ENCODE measurements at regions not wholly inside any gene's neighbourhood (a gene's known extent, or its start where the extent isn't known, plus 50 kb on each side); places are given as distances from the start of the nearest gene placed in this dataset.

DNA sequence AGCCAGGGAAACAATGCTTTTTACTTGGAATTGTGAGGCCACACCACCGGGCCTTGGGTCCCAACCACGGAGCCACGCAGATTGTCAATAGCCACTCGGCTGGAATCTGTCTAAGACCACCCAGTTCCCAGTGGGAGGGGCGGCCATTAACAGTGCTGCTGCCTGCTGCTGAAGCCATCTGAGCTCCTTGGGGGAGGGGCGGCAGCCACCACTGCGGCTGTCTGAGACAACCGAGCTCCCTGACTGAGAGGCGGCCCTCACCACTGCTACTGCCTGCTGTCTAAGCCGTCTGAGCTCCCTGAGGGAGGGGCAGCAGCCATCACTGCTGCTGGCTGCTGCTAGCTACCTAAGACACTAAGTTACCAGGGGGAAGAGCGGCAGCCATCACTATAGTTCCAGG lies 64.3 kb downstream of the DMRTA2 start:
- Histone ChIP-seq H3K4me3 (ENCODE audit: low read depth in 1 of 5, low read length in 5 of 5) (no peak overlapping the region), H3K27me3 (ENCODE audit: control insufficient read depth in 5 of 5, insufficient read depth in 4 of 5, low read length in 5 of 5) (peaks cover 3 to 29% (median 17%) of the 10 kb centered on the region in 5 donors), H3K27ac (ENCODE audit: low read depth, low read length) (no peak overlapping the region)

GRCh38 chr1:50357186-50357585 lies 66.1 kb downstream of the DMRTA2 start:
- H3K36me3 ChIP-seq (ENCODE audit: control insufficient read depth in 5 of 5, insufficient read depth in 5 of 5, low read length in 5 of 5) = no peaks in the 10 kb centered on the region
- H3K4me1 ChIP-seq (ENCODE audit: control insufficient read depth in 5 of 5, insufficient read depth in 5 of 5, low read length in 5 of 5) = no peaks in the 10 kb centered on the region
- no peaks in the 10 kb centered on the region for H3K9me3 ChIP-seq (ENCODE audit: control insufficient read depth in 5 of 5, low read length in 5 of 5)
- no peak overlapping the region for H3K9ac ChIP-seq (ENCODE audit: low read length in 5 of 5)
- H3K27me3 ChIP-seq (ENCODE audit: control insufficient read depth in 5 of 5, insufficient read depth in 4 of 5, low read length in 5 of 5) = peaks cover 3 to 29% (median 17%) of the 10 kb centered on the region in 5 donors
- H3K4me3 ChIP-seq (ENCODE audit: low read depth in 1 of 5, low read length in 5 of 5) = no peak overlapping the region
- no peak overlapping the region for H3K27ac ChIP-seq (ENCODE audit: low read depth, low read length)

More for the DNA sequence above, 64.3 kb downstream of the DMRTA2 start:
- Histone ChIP-seq H3K4me1 (ENCODE audit: control insufficient read depth in 5 of 5, insufficient read depth in 5 of 5, low read length in 5 of 5) (no peaks in the 10 kb centered on the region), H3K36me3 (ENCODE audit: control insufficient read depth in 5 of 5, insufficient read depth in 5 of 5, low read length in 5 of 5) (no peaks in the 10 kb centered on the region), H3K9me3 (ENCODE audit: control insufficient read depth in 5 of 5, low read length in 5 of 5) (no peaks in the 10 kb centered on the region), H3K9ac (ENCODE audit: low read length in 5 of 5) (no peak overlapping the region)

DNA sequence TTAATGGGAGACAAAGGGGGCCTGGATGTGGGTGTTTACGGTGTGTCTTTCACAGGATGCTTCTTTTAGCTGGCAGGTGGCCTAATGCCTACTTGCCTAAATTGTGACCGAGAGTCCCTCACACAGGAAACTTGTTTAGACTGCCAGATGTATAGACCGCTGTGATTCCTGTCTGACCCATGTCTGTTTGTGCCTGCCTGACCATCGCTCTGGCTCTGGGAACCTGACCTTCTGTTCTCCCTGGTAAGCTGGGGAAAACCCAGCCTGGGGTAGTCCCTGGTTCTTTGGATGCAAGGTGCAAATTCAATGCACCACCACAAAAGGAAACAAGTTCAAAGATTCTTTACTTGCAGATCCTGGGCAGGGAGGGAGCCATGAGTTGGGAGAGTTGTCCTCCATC lies 68.4 kb downstream of the DMRTA2 start:
- Histone ChIP-seq H3K27ac (ENCODE audit: low read depth, low read length) (no peak overlapping the region), H3K27me3 (ENCODE audit: control insufficient read depth in 5 of 5, insufficient read depth in 4 of 5, low read length in 5 of 5) (peaks cover 3 to 29% (median 16%) of the 10 kb centered on the region in 5 donors), H3K9ac (ENCODE audit: low read length in 5 of 5) (no peak overlapping the region), H3K36me3 (ENCODE audit: control insufficient read depth in 5 of 5, insufficient read depth in 5 of 5, low read length in 5 of 5) (no peaks in the 10 kb centered on the region), H3K9me3 (ENCODE audit: control insufficient read depth in 5 of 5, low read length in 5 of 5) (no peaks in the 10 kb centered on the region), H3K4me1 (ENCODE audit: control insufficient read depth in 5 of 5, insufficient read depth in 5 of 5, low read length in 5 of 5) (no peaks in the 10 kb centered on the region), H3K4me3 (ENCODE audit: low read depth in 1 of 5, low read length in 5 of 5) (no peak overlapping the region)

GRCh38 chr1:50352428-50352827 lies 70.8 kb downstream of the DMRTA2 start:
- no peaks in the 10 kb centered on the region for H3K36me3 ChIP-seq (ENCODE audit: control insufficient read depth in 5 of 5, insufficient read depth in 5 of 5, low read length in 5 of 5)
- no peaks in the 10 kb centered on the region for H3K9me3 ChIP-seq (ENCODE audit: control insufficient read depth in 5 of 5, low read length in 5 of 5)
- no peak overlapping the region for H3K4me3 ChIP-seq (ENCODE audit: low read depth in 1 of 5, low read length in 5 of 5)
- no peak overlapping the region for H3K27ac ChIP-seq (ENCODE audit: low read depth, low read length)
- H3K4me1 ChIP-seq (ENCODE audit: control insufficient read depth in 5 of 5, insufficient read depth in 5 of 5, low read length in 5 of 5) = no peaks in the 10 kb centered on the region
- peaks cover 7 to 15% (median 8%) of the 10 kb centered on the region in 5 donors for H3K27me3 ChIP-seq (ENCODE audit: control insufficient read depth in 5 of 5, insufficient read depth in 4 of 5, low read length in 5 of 5)
- no peak overlapping the region for H3K9ac ChIP-seq (ENCODE audit: low read length in 5 of 5)

DNA sequence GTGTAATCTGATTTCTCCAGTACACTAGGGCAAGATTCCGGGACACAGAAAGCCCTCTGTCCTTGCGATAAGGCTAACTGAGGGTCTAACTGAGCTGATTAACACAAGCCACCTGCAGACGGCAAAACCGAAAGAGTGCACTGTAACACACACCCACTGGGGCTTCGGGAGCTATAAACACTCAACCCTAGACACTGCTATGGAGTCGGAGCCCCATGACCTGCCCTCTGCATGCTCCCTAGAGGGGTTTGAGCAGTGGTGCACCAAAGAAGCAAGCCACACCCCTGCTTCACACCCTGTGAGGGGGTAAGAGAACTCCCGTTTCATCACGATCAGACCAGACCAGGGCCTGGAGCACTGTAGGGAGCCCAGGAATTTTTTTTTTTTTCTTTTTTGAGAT lies 72.4 kb downstream of the DMRTA2 start:
- Histone ChIP-seq H3K36me3 (ENCODE audit: control insufficient read depth in 5 of 5, insufficient read depth in 5 of 5, low read length in 5 of 5) (no peaks in the 10 kb centered on the region), H3K9ac (ENCODE audit: low read length in 5 of 5) (no peak overlapping the region)

GRCh38 chr1:50350421-50350820 lies 72.8 kb downstream of the DMRTA2 start:
- Histone ChIP-seq H3K36me3 (ENCODE audit: control insufficient read depth in 5 of 5, insufficient read depth in 5 of 5, low read length in 5 of 5) (no peaks in the 10 kb centered on the region), H3K4me3 (ENCODE audit: low read depth in 1 of 5, low read length in 5 of 5) (no peak overlapping the region), H3K9me3 (ENCODE audit: control insufficient read depth in 5 of 5, low read length in 5 of 5) (peaks cover 0 to 3% (median 3%) of the 10 kb centered on the region in 5 donors), H3K27ac (ENCODE audit: low read depth, low read length) (no peak overlapping the region), H3K4me1 (ENCODE audit: control insufficient read depth in 5 of 5, insufficient read depth in 5 of 5, low read length in 5 of 5) (no peaks in the 10 kb centered on the region), H3K27me3 (ENCODE audit: control insufficient read depth in 5 of 5, insufficient read depth in 4 of 5, low read length in 5 of 5) (peaks cover 0 to 13% (median 7%) of the 10 kb centered on the region in 5 donors), H3K9ac (ENCODE audit: low read length in 5 of 5) (no peak overlapping the region)

More for the DNA sequence above, 72.4 kb downstream of the DMRTA2 start:
- H3K4me1 ChIP-seq (ENCODE audit: control insufficient read depth in 5 of 5, insufficient read depth in 5 of 5, low read length in 5 of 5) = no peaks in the 10 kb centered on the region
- H3K27ac ChIP-seq (ENCODE audit: low read depth, low read length) = no peak overlapping the region
- H3K4me3 ChIP-seq (ENCODE audit: low read depth in 1 of 5, low read length in 5 of 5) = no peak overlapping the region
- H3K27me3 ChIP-seq (ENCODE audit: control insufficient read depth in 5 of 5, insufficient read depth in 4 of 5, low read length in 5 of 5) = peaks cover 0 to 13% (median 7%) of the 10 kb centered on the region in 5 donors
- H3K9me3 ChIP-seq (ENCODE audit: control insufficient read depth in 5 of 5, low read length in 5 of 5) = no peaks in the 10 kb centered on the region

- no peak overlapping the region for H3K9ac ChIP-seq (ENCODE audit: low read length in 5 of 5)
Observed at GRCh38 chr1:50349242-50349565, 74.0 kb downstream of the DMRTA2 start.

DNA sequence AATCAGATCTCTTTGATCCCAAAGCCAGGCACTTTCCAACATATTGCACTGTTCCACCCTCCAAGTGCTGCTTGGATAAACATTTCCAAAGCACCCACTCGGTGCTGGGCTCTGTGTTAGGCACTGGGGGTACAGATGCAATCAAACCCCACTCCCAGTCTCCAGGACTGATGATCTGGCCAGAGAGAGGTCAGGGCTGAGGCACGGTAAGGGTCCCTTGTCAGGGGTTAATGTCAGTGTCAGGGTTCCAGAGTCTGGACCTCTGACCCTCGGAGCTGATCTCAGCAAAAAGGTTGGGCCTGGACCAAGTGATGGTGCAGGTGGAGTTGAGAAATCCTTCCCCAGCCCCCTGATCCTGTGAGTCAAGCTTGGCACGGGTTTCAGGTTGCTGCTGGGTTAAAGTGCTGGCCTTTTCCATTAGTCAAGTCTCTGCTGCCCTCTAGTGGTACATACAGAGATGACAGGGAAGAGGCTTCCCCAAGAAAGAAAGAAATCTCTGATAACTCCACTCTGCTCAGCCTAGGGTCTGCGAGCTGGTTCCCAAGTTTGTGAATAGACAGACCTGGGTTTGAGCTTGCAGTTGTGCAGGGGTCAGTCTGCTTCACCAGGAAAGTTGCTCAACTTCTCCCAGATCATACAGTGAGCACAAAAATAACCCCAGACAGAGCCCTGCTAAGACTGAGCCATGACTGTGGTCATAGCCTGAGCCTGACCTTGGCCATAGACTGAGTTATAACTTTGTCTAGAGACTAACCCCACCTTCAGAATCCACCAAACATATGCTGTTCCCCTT lies 74.6 kb downstream of the DMRTA2 start:
- H3K36me3 ChIP-seq (ENCODE audit: control insufficient read depth in 5 of 5, insufficient read depth in 5 of 5, low read length in 5 of 5) = no peaks in the 10 kb centered on the region
- H3K9ac ChIP-seq (ENCODE audit: low read length in 5 of 5) = no peak overlapping the region
- H3K27me3 ChIP-seq (ENCODE audit: control insufficient read depth in 5 of 5, insufficient read depth in 4 of 5, low read length in 5 of 5) = peaks cover under 1 to 13% (median 7%) of the 10 kb centered on the region in 5 donors
- H3K4me1 ChIP-seq (ENCODE audit: control insufficient read depth in 5 of 5, insufficient read depth in 5 of 5, low read length in 5 of 5) = no peaks in the 10 kb centered on the region
- no peak overlapping the region for H3K4me3 ChIP-seq (ENCODE audit: low read depth in 1 of 5, low read length in 5 of 5)
- no peak overlapping the region for H3K27ac ChIP-seq (ENCODE audit: low read depth, low read length)
- H3K9me3 ChIP-seq (ENCODE audit: control insufficient read depth in 5 of 5, low read length in 5 of 5) = peaks cover 0 to 8% (median 7%) of the 10 kb centered on the region in 5 donors

More at GRCh38 chr1:50349242-50349565, 74.0 kb downstream of the DMRTA2 start:
- Histone ChIP-seq H3K27me3 (ENCODE audit: control insufficient read depth in 5 of 5, insufficient read depth in 4 of 5, low read length in 5 of 5) (peaks cover 0 to 13% (median 7%) of the 10 kb centered on the region in 5 donors), H3K4me3 (ENCODE audit: low read depth in 1 of 5, low read length in 5 of 5) (no peak overlapping the region), H3K9me3 (ENCODE audit: control insufficient read depth in 5 of 5, low read length in 5 of 5) (peaks cover 0 to 8% (median 7%) of the 10 kb centered on the region in 5 donors), H3K36me3 (ENCODE audit: control insufficient read depth in 5 of 5, insufficient read depth in 5 of 5, low read length in 5 of 5) (no peaks in the 10 kb centered on the region), H3K27ac (ENCODE audit: low read depth, low read length) (no peak overlapping the region), H3K4me1 (ENCODE audit: control insufficient read depth in 5 of 5, insufficient read depth in 5 of 5, low read length in 5 of 5) (no peaks in the 10 kb centered on the region)

GRCh38 chr1:50347933-50348332 lies 75.3 kb downstream of the DMRTA2 start:
- Histone ChIP-seq H3K27me3 (ENCODE audit: control insufficient read depth in 5 of 5, insufficient read depth in 4 of 5, low read length in 5 of 5) (peaks cover 2 to 13% (median 8%) of the 10 kb centered on the region in 5 donors), H3K4me3 (ENCODE audit: low read depth in 1 of 5, low read length in 5 of 5) (no peak overlapping the region), H3K9me3 (ENCODE audit: control insufficient read depth in 5 of 5, low read length in 5 of 5) (peaks cover 0 to 8% (median 7%) of the 10 kb centered on the region in 5 donors), H3K36me3 (ENCODE audit: control insufficient read depth in 5 of 5, insufficient read depth in 5 of 5, low read length in 5 of 5) (no peaks in the 10 kb centered on the region), H3K27ac (ENCODE audit: low read depth, low read length) (no peak overlapping the region), H3K9ac (ENCODE audit: low read length in 5 of 5) (no peak overlapping the region), H3K4me1 (ENCODE audit: control insufficient read depth in 5 of 5, insufficient read depth in 5 of 5, low read length in 5 of 5) (no peaks in the 10 kb centered on the region)

- Histone ChIP-seq H3K36me3 (ENCODE audit: control insufficient read depth in 5 of 5, insufficient read depth in 5 of 5, low read length in 5 of 5) (no peaks in the 10 kb centered on the region), H3K4me3 (ENCODE audit: low read depth in 1 of 5, low read length in 5 of 5) (no peak overlapping the region), H3K9me3 (ENCODE audit: control insufficient read depth in 5 of 5, low read length in 5 of 5) (peaks cover 0 to 8% (median 7%) of the 10 kb centered on the region in 5 donors), H3K4me1 (ENCODE audit: control insufficient read depth in 5 of 5, insufficient read depth in 5 of 5, low read length in 5 of 5) (no peaks in the 10 kb centered on the region), H3K27ac (ENCODE audit: low read depth, low read length) (no peak overlapping the region), H3K27me3 (ENCODE audit: control insufficient read depth in 5 of 5, insufficient read depth in 4 of 5, low read length in 5 of 5) (peaks cover 6 to 24% (median 11%) of the 10 kb centered on the region in 5 donors), H3K9ac (ENCODE audit: low read length in 5 of 5) (no peak overlapping the region)
Observed at GRCh38 chr1:50346621-50347020, 76.6 kb downstream of the DMRTA2 start.

Measured in subcutaneous abdominal adipose tissue (tissue), 5 donors.